SK-MEL-5 (cell line): ENCODE measurements at regions not wholly inside any gene's neighbourhood (a gene's known extent, or its start where the extent isn't known, plus 50 kb on each side); places are given as distances from the start of the nearest gene placed in this dataset.
"Not testable (repeated sequence)": the region's sequence is repeated elsewhere in the genome, so short reads cannot be mapped to it uniquely, and the experiment has no call there.

Experiments used
- DNase-seq: peaks from one replicate; pipeline ENCODE4 v3.0.0-alpha.2; 2016; ENCODE audit warnings: low read depth, low spot score
- in situ Hi-C: cut with HindIII; loops from 2 replicates; pipeline ENCODE4 v1.10.0; 2016; ENCODE audit warnings: low sequenced_read_pairs, high pct_unique_total_duplicates, low pct_unique_long_range_greater_than_20kb

DNA sequence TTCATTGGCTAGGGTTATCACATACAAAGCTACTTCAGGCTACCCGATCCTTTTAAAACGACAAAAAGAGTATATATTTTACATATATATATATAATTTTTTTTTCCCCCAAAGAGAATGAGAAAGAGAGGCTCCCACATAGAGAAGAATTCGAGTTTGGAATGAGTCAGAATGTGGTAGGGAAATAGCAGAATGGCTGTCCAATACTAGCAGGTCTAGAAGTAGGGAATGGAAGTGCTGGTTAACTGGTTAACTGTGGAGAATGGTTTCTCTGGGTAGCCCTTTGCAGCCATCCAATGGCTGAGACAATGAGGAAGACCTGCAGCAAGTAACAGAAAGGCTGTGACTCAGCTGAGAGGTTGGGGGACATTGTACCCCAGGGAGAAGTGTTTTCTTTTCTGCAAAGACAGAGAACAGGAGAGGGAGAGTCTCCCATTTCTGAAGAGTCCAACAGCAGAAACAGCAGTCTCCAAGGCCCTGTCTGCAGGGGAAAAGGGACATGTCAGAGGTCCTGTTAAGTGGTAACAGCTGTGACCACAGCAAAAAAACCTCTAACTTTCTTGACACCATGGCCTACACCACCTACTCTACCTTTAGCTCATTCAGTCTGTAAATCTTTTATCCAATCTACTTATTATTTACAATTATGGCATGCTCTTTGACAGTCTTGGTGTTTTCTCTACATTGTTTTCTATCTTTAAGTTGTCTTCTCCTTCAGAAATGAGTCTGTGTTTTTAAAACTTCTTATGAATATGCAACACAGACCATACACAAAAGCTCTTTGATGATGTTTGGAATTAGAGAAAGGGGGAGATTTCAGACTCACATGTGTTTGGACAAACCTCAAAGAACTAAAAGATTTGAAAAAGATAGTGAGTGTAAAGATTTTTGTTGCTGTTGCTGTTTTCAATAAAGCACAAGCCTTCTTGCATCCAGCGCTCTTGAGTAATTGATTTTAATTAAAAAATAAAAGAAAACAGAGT lies 116.1 kb upstream of the SLC7A14 start:
- in situ Hi-C loops = no loop called here
- peak; percentile 7 for DNase-seq

DNA sequence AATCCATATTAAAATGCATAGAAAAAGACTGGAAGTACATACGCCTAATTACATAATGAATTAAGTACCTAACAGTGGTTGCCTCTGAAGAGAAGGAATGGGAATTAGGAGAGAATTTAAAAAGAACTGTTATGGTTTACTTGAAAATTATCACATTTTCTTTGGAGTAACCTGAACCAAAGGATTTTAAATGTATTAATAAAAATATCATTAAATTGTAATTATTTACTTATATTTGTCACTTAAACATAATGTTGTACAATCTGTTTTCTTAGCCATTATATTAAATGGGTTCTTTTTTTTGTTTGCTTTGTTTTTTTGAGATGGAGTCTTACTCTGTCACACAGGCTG lies 114.2 kb upstream of the SLC7A14 start:
- no peak for DNase-seq
- in situ Hi-C loops = no loop called here

DNA sequence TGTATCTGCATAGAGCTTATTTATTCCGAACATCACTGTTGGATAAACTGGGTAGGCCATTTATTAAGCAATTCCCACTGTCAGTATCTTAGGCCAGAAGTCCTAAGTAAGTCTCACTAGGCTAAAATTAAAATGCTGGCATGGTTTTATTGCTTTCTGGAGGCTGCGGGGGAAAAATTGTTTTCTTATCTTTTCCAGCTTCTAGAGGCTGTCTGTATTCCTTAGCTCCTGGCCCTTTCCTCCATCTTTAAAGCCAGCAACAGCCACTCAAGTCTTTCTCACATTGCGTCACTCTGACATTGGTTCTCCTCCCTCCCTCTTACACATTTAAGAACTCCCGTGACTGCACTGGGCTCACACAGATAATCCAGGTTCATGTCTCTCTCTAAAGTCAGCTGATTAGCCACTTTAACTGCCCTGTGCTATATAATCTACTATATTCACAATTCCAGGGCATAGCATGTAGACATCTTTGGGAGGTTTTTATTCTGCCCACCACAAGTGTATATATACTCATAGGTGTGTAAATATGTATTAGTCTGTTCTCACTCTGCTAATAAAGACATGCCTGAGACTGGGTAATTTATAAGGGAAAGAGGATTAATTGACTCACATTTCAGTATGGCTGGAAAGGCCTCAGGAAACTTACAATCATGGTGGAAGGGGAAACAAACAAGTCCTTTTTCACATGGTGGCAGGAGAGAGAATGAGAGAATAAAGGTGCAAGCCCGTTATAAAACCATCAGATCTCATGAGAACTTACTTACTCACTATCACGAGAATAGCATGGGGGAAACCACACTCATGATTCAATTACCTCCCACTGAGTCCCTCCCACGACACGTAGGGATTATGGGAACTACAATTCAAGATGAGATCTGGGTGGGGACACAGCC lies 113.5 kb upstream of the SLC7A14 start:
- in situ Hi-C loops = no loop called here
- peak; percentile 12 for DNase-seq

DNA sequence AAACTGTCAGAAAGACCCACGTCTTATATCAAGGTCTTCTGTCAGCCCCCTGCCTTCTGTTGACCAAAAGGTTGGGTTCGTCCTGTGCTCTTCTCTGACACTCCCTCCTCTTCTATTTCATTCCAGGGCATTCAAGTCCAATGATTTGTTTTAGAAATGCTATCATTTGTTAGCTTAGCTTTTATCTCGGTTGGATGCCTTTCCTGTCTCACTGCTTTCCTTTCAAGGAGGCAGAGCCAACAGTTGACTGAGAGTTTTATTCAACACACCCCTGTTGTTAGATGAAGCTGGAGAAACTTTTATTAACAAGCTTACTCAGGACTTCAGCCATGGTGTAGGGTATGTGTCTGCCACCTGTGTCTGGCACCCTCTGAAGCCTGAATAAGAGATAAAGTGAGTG lies 112.0 kb upstream of the SLC7A14 start:
- in situ Hi-C loops = no loop called here
- DNase-seq = no peak

DNA sequence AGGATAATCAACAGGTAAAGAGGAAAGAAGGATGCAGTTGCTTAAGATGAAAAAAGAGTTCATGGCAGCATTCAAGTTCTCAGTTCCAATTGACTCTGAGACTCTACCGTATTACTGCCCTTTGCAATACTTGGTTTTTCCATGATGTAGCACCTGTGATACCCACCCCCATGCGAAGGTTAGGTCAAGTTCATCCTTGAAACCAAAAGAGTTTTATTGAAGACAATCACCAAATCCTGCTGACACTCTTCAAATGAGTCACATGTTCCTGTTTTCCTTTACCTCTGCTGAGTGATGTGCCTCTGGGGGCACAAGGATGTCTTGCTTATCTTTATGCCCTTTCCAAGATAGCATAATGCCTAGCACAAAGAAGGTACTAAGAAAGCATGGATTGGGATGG lies 111.3 kb upstream of the SLC7A14 start:
- in situ Hi-C loops = no loop called here
- DNase-seq = no peak

DNA sequence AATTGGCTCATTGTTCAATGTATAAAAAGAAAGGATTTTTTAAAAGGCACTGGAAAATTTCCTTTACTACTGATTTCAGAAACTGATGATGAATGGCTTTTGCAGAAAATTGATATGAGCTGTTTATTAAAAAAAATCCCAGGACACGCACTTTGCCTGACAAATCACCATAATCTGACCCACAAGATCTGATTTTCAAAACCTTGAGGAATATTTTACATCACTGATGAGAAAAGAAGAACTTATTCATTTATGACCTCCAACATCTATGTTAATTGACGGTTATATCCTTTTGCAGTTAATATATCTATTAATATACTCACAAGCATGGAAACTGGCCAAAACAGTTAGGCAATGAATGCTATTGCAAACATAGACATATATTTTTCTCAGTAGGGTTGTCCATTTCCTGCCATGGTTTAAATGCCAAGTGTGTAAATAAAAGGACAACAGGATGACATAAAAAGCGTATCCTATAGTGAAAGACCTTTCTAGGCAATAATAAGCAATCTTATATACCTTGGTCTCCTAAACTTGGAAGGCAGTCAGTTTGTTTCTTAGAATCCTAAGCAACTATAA lies 109.7 kb upstream of the SLC7A14 start:
- in situ Hi-C loops = no loop called here
- DNase-seq = no peak

DNA sequence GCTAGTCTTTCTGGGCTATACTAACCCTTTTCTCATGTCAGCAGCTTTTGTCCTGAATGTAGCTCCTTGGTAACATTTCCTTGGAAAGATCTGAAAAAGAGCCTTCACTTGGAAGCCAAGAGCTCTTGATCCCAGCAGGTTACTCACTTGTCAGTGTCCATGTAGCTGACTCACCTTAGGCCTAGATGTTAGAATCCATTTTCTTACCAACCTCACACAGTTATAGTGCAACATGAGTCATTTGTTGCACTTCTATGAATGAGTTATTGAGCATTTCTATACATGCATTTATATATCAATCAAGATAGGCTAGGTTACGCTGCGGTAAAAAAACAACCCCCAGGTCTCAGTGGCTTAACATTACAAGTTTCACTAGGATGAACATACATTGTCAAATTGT lies 106.8 kb upstream of the SLC7A14 start:
- no peak for DNase-seq
- in situ Hi-C loops = no loop called here

DNA sequence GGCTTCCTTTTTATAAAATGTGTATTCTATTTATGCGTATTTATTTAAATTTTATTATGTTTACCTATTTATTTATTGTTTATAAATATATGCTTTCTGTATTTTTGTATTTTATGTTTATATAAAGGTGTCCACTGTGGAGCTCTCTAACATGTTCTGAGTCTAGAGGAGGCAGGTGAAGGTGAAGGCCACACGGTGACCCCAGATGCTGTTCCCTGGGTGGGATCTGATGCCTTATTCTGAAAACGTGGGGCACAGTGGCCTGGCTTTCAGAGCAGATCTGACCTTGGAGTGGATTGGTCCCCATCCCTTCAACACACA lies 104.7 kb upstream of the SLC7A14 start:
- DNase-seq = no peak
- in situ Hi-C loops = no loop called here

DNA sequence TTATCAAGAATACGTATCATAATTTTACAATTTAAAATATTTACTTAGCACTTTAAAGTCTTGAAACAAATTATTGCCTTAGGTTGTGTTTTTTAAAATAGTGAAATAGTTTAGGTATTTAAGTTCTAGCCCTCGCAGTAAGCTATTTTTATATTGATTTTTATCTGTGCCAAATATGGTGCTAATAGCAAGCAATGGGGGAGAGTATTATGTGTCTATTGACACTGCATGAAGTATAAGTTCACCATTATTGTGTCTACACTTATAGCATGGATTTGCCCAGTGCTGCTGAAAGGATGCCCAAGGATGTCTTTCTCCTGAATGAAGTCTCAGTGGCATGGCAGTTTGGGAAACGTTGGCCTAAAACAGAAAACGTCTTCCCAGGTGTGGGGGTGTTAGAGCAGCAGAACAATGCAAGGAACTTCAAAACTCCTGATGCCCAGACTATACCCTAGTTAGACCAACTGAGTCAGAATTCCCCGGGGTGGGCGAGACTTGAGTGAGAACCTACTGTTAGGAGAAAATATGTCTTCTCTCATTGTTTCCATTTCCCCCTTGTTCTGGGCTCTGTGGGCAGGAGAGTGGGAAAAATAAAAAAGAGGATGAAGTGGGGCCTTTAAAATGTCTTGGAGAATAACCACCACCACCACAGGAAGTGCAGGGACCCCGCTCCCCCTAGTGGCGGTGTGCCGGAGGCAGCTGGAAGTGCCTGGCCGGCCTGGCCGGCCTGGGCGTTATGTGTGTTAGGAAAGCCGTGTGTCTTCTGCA lies 104.2 kb upstream of the SLC7A14 start:
- peak; percentile 62 for DNase-seq
- in situ Hi-C loops = no loop called here

DNA sequence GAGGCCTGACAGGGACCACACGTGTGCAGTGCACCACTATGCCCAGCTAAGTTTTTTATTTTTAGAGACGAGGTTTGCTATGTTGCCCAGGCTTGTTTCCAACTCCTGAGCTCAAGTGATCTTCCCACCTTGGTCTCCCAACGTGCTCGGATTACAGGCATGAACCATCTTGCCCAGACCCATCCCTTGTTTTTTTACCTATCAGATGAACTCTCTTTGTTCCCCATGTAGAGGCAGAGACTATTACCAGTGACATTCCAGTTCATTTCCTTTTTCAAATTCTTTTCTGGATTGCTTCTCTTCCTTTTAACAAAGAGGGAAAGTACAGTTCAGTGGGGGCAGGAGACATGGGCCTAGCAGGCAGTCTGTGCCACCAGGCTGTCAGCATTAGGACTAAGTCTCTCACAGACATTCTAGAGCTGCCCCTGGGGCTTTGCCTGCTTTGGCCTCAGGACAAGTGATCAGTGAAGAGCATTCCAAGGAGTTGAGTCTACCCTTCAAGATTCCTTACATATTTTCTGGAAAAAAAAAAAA lies 103.5 kb upstream of the SLC7A14 start:
- peak; percentile 20 for DNase-seq
- in situ Hi-C loops = no loop called here

DNA sequence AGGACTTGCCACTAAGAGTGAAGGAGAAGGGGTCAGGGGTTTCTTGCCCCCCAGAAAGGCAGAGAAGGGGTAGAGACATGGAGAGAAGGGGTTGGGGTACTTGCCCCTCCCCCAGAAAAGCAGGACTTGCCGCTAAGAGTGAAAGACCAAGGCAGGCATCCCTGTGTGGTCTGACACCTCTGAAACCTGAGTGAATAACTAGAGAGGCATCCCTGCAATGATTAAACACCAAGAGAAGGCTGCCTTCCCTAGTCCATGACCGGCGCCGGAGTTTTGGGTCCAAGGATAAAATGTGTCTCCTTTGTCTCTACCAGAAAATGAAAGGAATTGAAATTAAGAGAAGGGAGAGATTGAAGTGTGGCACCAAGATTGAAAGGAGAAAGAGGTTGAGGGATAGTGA lies 102.3 kb upstream of the SLC7A14 start:
- DNase-seq, in situ Hi-C loops: not testable (repeated sequence)

DNA sequence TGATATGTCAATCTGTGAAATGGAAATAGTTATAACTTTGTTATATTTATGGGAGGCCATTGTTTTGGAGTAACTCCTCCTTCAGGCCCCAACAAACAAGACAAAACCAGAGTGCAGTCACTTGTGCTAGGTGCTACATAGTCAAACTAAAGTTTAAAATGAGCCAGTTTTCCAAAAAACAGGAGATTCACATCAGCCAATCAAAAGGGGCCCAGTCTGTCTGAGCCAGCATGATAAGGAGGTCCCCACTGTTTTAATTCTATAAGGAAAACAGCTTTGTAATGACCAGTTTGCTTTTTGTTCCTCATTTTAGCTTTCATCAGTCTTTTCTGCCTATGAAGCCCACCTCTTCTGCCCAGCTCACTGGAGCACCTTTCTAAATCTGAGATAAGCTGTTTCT lies 94.7 kb upstream of the SLC7A14 start:
- in situ Hi-C loops = no loop called here

DNA sequence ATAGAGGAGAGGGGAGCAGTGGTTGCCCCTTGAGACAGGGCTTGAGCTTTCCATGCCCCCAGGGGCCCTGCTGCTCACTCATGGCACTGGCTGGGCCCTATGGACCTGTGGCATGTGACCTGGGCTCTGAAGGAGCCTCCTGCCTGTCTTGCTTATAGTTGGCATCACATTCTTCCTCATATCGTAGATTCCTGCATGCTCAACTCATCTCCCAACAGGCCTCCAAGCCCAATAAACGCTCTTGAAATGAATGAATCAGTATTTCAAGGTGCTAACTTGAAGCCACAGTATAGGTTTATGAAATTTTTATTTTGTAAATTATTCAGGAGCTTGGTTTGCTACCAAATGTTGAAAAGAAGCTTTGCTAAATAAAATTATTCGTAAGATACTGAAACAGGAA lies 93.3 kb upstream of the SLC7A14 start:
- in situ Hi-C loops = no loop called here
- no peak for DNase-seq

More for the DNA sequence above, 94.7 kb upstream of the SLC7A14 start:
- DNase-seq = no peak

DNA sequence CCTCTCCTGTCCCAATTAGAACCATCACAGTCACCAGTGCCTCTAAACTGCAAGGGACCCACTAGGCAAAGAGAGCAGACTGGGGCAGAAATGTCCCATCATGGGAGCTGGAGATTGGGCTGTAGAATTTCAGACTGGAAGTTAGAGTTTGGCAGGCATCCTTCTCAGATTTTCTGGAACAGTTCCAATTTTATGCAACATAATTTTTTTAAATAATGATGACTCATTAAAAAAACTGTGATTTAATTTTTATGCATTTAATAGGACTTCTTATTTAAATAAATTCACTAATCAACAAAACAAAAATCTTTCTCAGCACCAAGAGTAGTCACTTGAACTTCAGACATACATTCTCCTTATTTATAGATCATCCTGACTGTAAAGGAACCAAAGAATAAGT lies 84.6 kb upstream of the SLC7A14 start:
- in situ Hi-C loops = no loop called here

DNA sequence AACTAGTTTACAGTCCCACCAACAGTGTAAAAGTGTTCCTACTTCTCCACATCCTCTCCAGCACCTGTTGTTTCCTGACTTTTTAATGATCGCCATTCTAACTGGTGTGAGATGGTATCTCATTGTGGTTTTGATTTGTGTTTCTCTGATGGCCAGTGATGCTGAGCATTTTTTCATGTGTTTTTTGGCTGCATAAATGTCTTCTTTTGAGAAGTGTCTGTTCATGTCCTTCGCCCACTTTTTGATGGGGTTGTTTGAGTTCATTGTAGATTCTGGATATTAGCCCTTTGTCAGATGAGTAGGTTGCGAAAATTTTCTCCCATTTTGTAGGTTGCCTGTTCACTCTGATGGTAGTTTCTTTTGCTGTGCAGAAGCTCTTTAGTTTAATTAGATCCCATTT lies 77.1 kb upstream of the SLC7A14 start:
- in situ Hi-C loops, DNase-seq: not testable (repeated sequence)

More for the DNA sequence above, 84.6 kb upstream of the SLC7A14 start:
- DNase-seq = no peak

DNA sequence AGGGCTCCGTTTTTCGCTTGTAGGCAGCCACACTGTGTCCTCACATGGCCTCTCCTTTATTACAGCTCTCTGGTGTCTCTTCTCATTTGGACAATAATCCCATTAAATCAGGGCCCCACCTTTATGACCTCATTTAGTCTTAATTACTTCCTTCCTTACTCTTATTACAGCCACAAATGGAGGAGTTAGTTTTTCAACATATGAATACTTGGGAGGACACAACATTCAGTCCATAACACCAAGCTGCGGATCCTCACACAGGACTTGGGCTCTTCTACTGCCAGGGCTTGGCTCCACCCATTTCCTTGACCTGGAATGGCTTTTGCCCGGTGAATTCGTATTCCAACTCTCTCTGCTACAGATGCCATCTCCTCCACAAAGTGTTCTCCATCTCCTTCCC lies 74.3 kb upstream of the SLC7A14 start:
- in situ Hi-C loops = no loop called here
- no peak for DNase-seq

DNA sequence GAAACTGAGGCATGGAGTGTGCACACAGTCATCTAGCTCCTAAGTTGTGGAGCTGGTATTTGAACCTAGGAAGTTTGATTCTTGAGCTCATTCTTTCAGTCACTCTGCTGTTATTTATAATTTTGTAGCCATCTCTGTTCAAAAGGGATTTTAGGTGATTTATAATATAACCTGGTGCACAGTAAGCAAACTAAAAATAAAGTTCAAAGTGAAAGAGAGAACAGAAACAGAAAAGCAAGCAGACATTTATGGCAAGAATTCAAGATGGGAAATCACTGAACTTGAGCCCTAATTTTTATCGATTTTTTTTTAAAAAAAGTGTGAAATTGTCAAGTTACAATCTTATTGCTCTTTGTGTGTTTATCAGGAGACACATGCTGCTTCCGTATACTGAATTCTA lies 71.4 kb upstream of the SLC7A14 start:
- DNase-seq = no peak
- in situ Hi-C loops = no loop called here
